Small intestine (tissue), 7 donors: ENCODE measurements at regions not wholly inside any gene's neighbourhood (a gene's known extent, or its start where the extent isn't known, plus 50 kb on each side); places are given as distances from the start of the nearest gene placed in this dataset.

Experiments used
- DNase-seq, 2 donors: peaks; one replicate each; pipeline versions ENCODE4 v3.0.0 to v3.0.0-alpha.2; 2013
- FAIRE-seq: peaks from 2 replicates; lab custom pipeline; 2012; peaks lifted over from hg19 to GRCh38; lab: Jason Lieb, UNC
- H3K27ac ChIP-seq, 3 donors: one replicate each; pipeline ENCODE4 v1.5.1; 2013; ENCODE audit warnings: low read length in 2 of 3, mild to moderate bottlenecking in 2 of 3, control low read depth in 1 of 3, inconsistent platforms in 1 of 3, low read depth in 1 of 3, moderate library complexity in 1 of 3
- H3K27me3 ChIP-seq, 3 donors: one replicate each; pipeline ENCODE4 v1.6.1; 2013; ENCODE audit warnings: low read length in 3 of 3, inconsistent platforms in 1 of 3; ENCODE audit not compliant: control insufficient read depth in 3 of 3, insufficient read depth in 3 of 3
- H3K36me3 ChIP-seq, 3 donors: one replicate each; pipeline ENCODE4 v1.6.1; 2013; ENCODE audit warnings: low read length in 3 of 3, inconsistent platforms in 1 of 3, low read depth in 1 of 3, mild to moderate bottlenecking in 1 of 3, moderate library complexity in 1 of 3; ENCODE audit not compliant: control insufficient read depth in 3 of 3, insufficient read depth in 2 of 3
- H3K4me1 ChIP-seq, 3 donors: one replicate each; pipeline ENCODE4 v1.6.1; 2013; ENCODE audit warnings: low read length in 2 of 3, inconsistent platforms in 1 of 3, low read depth in 1 of 3, mild to moderate bottlenecking in 1 of 3, moderate library complexity in 1 of 3; ENCODE audit not compliant: control insufficient read depth in 3 of 3, insufficient read depth in 2 of 3
- H3K4me3 ChIP-seq, 3 donors: one replicate each; pipeline ENCODE4 v1.5.1; 2013; ENCODE audit warnings: low read length in 3 of 3, control low read depth in 1 of 3, inconsistent platforms in 1 of 3, low read depth in 1 of 3, mild to moderate bottlenecking in 1 of 3, moderate library complexity in 1 of 3
- H3K9me3 ChIP-seq, 2 donors: one replicate each; pipeline ENCODE4 v1.6.1; 2013; ENCODE audit warnings: low read depth in 1 of 2, low read length in 1 of 2; ENCODE audit not compliant: control insufficient read depth in 2 of 2, insufficient read depth in 1 of 2
- WGBS, 3 donors: extraction: QIAGEN DNeasy Blood & Tissue Kit; methylation state at CpG; one replicate each; pipeline ENCODE4 v1.1.7; 2013; 5-methylcytosine and 5-hydroxymethylcytosine counted together
- donor health status: healthy with polysubstance abuse.
- donor health status: control.
- donor health status: control.
- donor health status: Bipolar disorder and iron deficiency.
- donor health status: healthy.

DNA sequence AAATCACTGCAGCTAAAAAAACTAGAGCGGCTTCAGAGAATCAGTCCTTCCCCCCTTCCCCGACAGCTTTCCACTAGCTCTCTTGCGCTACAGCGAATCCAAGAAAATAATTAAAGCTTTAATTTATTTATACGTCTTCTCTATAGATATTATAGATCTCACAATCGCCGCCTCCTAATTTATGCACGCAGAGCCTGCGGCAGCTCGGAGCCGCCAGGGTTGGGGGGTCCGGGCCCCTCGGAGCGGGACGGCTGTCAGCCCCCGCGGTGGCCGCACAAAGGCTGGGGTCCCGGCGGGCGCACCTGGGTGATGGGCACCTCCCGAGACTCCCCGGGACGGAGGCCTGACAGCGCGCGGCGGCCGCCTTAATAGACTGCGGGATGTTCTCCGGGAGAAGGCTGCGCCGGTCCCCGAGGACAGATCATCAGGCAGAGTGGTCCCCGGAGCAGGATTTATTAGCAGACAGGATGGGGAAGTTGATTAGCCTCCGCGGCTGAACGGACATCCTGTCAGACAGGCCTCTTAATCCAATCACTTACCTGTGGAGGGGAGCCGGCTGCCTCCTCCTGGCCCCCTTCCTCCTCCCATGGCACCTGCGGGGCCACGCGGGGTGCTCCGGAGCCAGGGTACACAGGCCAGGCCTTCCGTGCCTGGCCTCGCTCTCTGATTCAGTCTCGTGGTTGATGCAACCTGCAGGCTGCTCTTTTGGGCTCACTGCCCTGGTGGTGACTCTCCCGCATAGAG is 166.8 kb downstream of the MELK start:
- 13 to 21% (median 16%) methylated on average over 46 to 47 of the region's 47 CpGs for WGBS, 3 donors

DNA sequence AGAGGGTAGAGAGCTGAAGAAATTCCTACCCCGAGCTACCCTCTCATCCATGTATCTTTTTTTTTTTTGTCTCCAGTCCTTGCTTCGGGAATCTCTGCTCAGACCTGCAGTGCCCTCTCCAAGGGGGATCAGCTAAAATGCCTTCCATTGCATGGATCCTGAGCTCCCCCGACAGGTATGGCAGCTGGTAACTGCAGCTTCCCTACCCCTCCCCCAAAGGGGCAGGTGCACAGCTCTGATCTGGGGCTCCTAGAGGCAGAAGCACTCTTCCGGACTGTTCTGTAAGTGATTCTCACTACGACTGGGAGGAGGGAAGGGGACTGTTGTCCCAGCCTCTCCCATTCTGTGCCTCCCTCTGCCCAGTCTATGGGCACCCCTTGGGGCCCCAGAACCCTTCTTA is 169.6 kb downstream of the MELK start:
- Histone ChIP-seq H3K4me1 (no peaks in the 10 kb centered on the region), H3K36me3 (no peaks in the 10 kb centered on the region), H3K27me3 (peaks cover 8 to 42% (median 26%) of the 10 kb centered on the region in 3 donors), H3K4me3 (no peak overlapping the region), H3K9me3 (no peaks in the 10 kb centered on the region), H3K27ac (no peak overlapping the region)
- 36 to 54% (median 50%) methylated on average over 5 of the region's 5 CpGs for WGBS, 3 donors
- no peak for FAIRE-seq
- DNase-seq: no peak

More for the DNA sequence above, 166.8 kb downstream of the MELK start:
- no peak overlapping the region for H3K4me3 ChIP-seq
- H3K36me3 ChIP-seq: no peaks in the 10 kb centered on the region
- FAIRE-seq: no peak
- no peak for DNase-seq
- no peak overlapping the region for H3K27ac ChIP-seq
- H3K4me1 ChIP-seq: no peaks in the 10 kb centered on the region
- peaks cover 8 to 53% (median 30%) of the 10 kb centered on the region in 3 donors for H3K27me3 ChIP-seq
- H3K9me3 ChIP-seq: no peaks in the 10 kb centered on the region

DNA sequence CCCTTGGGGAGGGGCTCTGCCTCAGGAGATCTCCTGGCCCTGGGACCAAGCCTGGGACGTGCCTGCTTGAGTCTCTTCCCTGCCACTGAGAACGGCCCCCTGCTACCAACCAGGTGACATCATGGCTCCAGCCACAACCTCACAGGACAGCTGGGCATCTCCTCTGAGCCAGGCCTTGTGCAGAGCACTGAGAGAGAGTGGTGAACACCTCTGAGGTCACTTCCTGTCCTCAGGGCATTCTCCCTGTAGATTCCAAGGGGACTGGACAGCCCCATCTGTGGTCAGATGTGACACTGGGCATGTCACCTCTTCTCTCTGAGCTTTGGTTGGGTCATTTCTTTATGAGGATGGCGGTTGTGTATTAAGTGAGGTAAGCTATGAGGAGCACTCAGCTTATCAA is 172.0 kb downstream of the MELK start:
- Histone ChIP-seq H3K4me3 (no peak overlapping the region), H3K27me3 (peaks cover 7 to 28% (median 22%) of the 10 kb centered on the region in 3 donors), H3K9me3 (no peaks in the 10 kb centered on the region), H3K27ac (no peak overlapping the region), H3K4me1 (no peaks in the 10 kb centered on the region), H3K36me3 (no peaks in the 10 kb centered on the region)
- DNase-seq: no peak
- 47 to 61% (median 50%) methylated on average over 3 of the region's 3 CpGs for WGBS, 3 donors
- no peak for FAIRE-seq

DNA sequence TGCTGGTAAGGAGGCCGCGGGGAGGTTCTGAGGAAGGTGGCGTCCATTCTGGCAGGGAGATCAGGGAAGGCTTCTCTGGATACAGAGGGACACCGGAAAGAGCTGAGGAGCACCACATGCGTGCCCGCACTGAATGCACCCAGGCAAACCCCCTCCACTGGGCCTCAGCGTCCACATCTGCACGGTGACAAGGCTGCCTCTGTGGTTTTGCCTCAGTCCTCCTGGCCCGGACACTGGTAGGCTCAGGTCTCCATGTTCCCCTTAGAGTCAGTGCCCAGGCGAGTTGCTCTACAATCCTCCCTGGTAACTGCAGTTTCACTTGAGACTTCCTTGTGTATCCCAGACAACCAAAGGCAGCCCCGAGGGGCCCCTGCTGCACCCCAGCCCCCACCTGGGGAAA is 173.3 kb downstream of the MELK start:
- DNase-seq (no peak), FAIRE-seq (no peak)
- H3K27ac ChIP-seq: no peak overlapping the region
- no peaks in the 10 kb centered on the region for H3K36me3 ChIP-seq
- no peaks in the 10 kb centered on the region for H3K4me1 ChIP-seq
- H3K27me3 ChIP-seq: peaks cover 0 to 15% (median 11%) of the 10 kb centered on the region in 3 donors
- WGBS, 3 donors: 76 to 88% (median 80%) methylated on average over 11 of the region's 11 CpGs
- no peaks in the 10 kb centered on the region for H3K9me3 ChIP-seq
- H3K4me3 ChIP-seq: no peak overlapping the region

DNA sequence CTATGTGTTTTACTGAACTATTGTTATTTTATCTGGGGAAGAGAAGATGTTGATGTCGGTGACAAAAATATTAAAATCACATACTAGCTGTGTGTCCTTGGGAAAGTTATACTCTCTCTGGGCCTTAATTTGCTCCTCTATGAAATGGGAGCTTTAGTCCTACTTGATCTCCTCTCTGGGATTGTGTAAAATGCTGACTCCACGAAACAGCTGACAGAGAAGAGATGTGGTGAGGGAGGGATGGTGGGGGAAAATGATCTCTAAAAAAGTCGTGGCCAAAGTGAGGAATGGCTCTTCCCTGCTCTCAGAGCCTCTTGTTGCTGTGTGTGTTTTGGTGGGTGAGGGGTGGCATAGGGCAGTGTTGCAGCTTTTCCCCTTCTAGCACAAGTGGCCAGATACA is 173.7 kb downstream of the MELK start:
- no peak for DNase-seq
- no peaks in the 10 kb centered on the region for H3K4me1 ChIP-seq
- H3K9me3 ChIP-seq: no peaks in the 10 kb centered on the region
- H3K27ac ChIP-seq: no peak overlapping the region
- WGBS, 3 donors: 45 to 56% (median 54%) methylated on average over 3 of the region's 3 CpGs
- FAIRE-seq: no peak
- no peak overlapping the region for H3K4me3 ChIP-seq
- H3K36me3 ChIP-seq: no peaks in the 10 kb centered on the region
- peaks cover 0 to 12% (median 7%) of the 10 kb centered on the region in 3 donors for H3K27me3 ChIP-seq

DNA sequence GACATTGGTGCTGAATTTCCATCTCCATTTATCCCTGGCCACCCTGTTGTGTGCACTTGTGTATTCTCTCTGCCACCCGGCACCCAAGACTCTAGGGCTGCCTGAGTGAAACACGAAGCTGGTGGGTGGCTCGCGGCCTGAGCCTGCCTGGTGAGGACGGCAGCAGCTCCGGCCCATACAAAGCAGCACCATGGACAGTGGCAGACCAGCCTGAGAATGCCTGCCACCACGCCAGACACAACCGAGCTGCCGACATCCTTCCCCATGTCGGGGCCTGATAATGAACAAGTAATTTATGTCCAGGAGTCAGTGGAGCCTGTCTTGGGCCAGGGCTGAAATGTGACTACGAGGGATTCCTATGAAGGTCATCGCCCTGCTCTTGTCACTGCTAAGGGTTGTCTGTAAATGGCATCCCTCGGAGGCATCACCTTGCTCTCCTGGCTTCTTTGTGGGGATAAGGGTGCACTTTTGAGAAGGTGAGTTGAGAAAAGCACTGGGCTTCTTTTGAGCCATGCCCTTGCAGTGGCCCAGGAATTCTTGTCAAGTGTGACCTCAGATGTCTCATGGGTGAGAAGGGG is 175.7 kb downstream of the MELK start:
- Histone ChIP-seq H3K27me3 (peaks cover 0 to 6% (median 4%) of the 10 kb centered on the region in 3 donors), H3K9me3 (no peaks in the 10 kb centered on the region), H3K4me3 (no peak overlapping the region), H3K27ac (no peak overlapping the region), H3K4me1 (no peaks in the 10 kb centered on the region), H3K36me3 (no peaks in the 10 kb centered on the region)
- FAIRE-seq (no peak), DNase-seq (peak in 1 of 2 donors; percentile 66)
- WGBS, 3 donors: 18 to 23% (median 20%) methylated on average over 13 of the region's 13 CpGs

DNA sequence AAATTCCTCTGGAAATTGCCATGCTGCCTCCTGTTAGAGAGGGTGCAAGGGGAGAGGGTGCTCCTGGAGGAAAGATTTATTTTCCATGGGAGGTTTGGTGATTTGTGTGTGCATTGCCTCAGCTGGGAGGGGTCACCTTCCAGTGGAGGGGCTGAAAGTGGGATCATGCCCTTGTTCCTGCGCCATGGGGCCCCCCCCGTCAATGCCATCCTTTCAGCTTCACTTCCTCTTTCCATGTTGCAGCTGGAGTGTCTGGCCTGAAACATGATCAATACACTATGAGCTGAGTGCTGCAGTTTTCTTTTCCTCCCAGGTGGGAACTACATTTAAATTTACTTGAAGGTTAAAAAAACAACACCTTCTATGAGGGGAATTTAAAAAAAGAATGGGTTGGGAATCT is 176.8 kb downstream of the MELK start:
- H3K27ac ChIP-seq: no peak overlapping the region
- H3K9me3 ChIP-seq: no peaks in the 10 kb centered on the region
- no peaks in the 10 kb centered on the region for H3K4me1 ChIP-seq
- H3K27me3 ChIP-seq: peaks cover 0 to 4% (median 2%) of the 10 kb centered on the region in 3 donors
- H3K36me3 ChIP-seq: no peaks in the 10 kb centered on the region
- WGBS, 3 donors: 61 to 76% (median 63%) methylated on average over 2 of the region's 2 CpGs
- no peak overlapping the region for H3K4me3 ChIP-seq
- no peak for DNase-seq
- FAIRE-seq: no peak

DNA sequence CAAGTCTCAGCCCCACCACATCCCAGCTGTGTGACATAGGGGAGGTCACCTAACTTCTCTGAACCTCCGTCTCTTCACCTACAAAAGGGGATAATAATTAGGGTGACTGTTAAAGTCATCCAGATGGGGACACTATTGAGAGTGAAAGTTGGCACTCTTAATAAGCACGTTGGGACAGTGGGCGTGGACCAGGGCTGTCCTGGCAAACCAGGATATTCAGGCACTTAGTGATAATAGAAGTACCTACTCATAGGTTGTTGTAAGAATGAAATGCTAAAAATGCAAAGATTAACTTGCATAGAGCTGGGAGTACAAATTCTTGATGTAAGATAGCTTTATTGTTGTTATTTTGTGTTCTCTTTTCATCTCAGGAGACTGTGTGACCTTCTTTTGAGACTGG is 177.9 kb downstream of the MELK start:
- H3K4me3 ChIP-seq: no peak overlapping the region
- no peak overlapping the region for H3K27ac ChIP-seq
- FAIRE-seq (no peak), DNase-seq (no peak)
- no peaks in the 10 kb centered on the region for H3K36me3 ChIP-seq
- H3K4me1 ChIP-seq: no peaks in the 10 kb centered on the region
- H3K27me3 ChIP-seq: peaks cover 0 to 9% (median 5%) of the 10 kb centered on the region in 3 donors
- H3K9me3 ChIP-seq: no peaks in the 10 kb centered on the region
- 45 to 70% (median 45%) methylated on average over 3 of the region's 3 CpGs for WGBS, 3 donors
